ENCODE measurements at regions not wholly inside any gene's neighbourhood (a gene's known extent, or its start where the extent isn't known, plus 50 kb on each side); places are given as distances from the start of the nearest gene placed in this dataset.

DNA sequence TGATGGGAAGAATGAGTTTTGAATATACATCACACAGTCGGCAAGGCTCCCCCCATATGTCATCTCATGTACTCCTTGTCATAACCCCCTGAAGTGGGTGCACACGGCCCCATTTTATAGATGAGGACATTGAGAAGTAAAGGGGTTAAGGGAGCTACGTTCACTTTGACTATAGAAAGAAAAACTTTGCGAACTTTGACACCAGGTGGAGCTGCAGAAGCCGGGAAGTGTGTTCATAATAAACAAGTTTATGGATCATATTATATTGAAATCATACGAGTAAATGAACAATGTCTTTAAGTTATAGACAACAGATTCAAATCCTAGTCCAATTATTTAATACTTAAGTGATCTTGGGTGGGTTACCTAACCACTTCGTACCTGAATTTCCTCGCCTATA, 203.8 kb upstream of the PITX2 start:
- TF ChIP-seq EZH2 (IDR thresholded peaks at IDR 0.05; ENCODE audit: low read length) = no peak
- TF ChIP-seq, protein P1, sequence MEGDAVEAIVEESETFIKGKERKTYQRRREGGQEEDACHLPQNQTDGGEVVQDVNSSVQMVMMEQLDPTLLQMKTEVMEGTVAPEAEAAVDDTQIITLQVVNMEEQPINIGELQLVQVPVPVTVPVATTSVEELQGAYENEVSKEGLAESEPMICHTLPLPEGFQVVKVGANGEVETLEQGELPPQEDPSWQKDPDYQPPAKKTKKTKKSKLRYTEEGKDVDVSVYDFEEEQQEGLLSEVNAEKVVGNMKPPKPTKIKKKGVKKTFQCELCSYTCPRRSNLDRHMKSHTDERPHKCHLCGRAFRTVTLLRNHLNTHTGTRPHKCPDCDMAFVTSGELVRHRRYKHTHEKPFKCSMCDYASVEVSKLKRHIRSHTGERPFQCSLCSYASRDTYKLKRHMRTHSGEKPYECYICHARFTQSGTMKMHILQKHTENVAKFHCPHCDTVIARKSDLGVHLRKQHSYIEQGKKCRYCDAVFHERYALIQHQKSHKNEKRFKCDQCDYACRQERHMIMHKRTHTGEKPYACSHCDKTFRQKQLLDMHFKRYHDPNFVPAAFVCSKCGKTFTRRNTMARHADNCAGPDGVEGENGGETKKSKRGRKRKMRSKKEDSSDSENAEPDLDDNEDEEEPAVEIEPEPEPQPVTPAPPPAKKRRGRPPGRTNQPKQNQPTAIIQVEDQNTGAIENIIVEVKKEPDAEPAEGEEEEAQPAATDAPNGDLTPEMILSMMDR (optimal IDR thresholded peaks at IDR 0.05 in 1 of 3, IDR thresholded peaks at IDR 0.05 in 1 of 3, conservative IDR thresholded peaks at IDR 0.05 in 1 of 3; ENCODE audit: extremely low read depth in 1 of 3, insufficient read depth in 2 of 3, low read length in 3 of 3) = no peak

Measured in keratinocyte (primary cell).